ENCODE measurements at regions not wholly inside any gene's neighbourhood (a gene's known extent, or its start where the extent isn't known, plus 50 kb on each side); places are given as distances from the start of the nearest gene placed in this dataset.

DNA sequence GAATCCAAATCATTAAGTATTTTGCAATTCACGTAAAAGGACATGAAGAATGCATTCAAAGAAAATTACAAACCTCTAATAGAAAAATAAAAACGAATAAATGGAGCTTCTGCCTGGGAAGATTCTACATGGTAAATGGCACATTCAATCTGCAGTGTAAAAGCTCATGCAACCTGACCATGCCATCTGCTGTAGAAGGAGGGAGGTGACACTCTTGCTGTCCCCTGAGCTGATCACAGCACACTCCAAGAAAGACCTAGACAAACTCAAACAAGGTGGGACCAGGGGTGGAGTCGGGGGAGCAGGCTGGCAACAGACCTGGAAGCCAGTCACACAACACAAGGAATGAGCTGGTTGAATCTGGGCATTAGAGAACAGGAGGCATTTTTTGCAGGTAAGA, 101.8 kb downstream of the BDH1 start (continued):
- TF ChIP-seq, protein P1, sequence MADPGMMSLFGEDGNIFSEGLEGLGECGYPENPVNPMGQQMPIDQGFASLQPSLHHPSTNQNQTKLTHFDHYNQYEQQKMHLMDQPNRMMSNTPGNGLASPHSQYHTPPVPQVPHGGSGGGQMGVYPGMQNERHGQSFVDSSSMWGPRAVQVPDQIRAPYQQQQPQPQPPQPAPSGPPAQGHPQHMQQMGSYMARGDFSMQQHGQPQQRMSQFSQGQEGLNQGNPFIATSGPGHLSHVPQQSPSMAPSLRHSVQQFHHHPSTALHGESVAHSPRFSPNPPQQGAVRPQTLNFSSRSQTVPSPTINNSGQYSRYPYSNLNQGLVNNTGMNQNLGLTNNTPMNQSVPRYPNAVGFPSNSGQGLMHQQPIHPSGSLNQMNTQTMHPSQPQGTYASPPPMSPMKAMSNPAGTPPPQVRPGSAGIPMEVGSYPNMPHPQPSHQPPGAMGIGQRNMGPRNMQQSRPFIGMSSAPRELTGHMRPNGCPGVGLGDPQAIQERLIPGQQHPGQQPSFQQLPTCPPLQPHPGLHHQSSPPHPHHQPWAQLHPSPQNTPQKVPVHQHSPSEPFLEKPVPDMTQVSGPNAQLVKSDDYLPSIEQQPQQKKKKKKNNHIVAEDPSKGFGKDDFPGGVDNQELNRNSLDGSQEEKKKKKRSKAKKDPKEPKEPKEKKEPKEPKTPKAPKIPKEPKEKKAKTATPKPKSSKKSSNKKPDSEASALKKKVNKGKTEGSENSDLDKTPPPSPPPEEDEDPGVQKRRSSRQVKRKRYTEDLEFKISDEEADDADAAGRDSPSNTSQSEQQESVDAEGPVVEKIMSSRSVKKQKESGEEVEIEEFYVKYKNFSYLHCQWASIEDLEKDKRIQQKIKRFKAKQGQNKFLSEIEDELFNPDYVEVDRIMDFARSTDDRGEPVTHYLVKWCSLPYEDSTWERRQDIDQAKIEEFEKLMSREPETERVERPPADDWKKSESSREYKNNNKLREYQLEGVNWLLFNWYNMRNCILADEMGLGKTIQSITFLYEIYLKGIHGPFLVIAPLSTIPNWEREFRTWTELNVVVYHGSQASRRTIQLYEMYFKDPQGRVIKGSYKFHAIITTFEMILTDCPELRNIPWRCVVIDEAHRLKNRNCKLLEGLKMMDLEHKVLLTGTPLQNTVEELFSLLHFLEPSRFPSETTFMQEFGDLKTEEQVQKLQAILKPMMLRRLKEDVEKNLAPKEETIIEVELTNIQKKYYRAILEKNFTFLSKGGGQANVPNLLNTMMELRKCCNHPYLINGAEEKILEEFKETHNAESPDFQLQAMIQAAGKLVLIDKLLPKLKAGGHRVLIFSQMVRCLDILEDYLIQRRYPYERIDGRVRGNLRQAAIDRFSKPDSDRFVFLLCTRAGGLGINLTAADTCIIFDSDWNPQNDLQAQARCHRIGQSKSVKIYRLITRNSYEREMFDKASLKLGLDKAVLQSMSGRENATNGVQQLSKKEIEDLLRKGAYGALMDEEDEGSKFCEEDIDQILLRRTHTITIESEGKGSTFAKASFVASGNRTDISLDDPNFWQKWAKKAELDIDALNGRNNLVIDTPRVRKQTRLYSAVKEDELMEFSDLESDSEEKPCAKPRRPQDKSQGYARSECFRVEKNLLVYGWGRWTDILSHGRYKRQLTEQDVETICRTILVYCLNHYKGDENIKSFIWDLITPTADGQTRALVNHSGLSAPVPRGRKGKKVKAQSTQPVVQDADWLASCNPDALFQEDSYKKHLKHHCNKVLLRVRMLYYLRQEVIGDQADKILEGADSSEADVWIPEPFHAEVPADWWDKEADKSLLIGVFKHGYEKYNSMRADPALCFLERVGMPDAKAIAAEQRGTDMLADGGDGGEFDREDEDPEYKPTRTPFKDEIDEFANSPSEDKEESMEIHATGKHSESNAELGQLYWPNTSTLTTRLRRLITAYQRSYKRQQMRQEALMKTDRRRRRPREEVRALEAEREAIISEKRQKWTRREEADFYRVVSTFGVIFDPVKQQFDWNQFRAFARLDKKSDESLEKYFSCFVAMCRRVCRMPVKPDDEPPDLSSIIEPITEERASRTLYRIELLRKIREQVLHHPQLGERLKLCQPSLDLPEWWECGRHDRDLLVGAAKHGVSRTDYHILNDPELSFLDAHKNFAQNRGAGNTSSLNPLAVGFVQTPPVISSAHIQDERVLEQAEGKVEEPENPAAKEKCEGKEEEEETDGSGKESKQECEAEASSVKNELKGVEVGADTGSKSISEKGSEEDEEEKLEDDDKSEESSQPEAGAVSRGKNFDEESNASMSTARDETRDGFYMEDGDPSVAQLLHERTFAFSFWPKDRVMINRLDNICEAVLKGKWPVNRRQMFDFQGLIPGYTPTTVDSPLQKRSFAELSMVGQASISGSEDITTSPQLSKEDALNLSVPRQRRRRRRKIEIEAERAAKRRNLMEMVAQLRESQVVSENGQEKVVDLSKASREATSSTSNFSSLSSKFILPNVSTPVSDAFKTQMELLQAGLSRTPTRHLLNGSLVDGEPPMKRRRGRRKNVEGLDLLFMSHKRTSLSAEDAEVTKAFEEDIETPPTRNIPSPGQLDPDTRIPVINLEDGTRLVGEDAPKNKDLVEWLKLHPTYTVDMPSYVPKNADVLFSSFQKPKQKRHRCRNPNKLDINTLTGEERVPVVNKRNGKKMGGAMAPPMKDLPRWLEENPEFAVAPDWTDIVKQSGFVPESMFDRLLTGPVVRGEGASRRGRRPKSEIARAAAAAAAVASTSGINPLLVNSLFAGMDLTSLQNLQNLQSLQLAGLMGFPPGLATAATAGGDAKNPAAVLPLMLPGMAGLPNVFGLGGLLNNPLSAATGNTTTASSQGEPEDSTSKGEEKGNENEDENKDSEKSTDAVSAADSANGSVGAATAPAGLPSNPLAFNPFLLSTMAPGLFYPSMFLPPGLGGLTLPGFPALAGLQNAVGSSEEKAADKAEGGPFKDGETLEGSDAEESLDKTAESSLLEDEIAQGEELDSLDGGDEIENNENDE (IDR thresholded peaks at IDR 0.05; ENCODE audit: insufficient replicate concordance, low read length): no peak
- peak; percentile 27 to 48 for TF ChIP-seq RAD21 (IDR thresholded peaks at IDR 0.05 in 1 of 2, conservative IDR thresholded peaks at IDR 0.05 in 1 of 2; ENCODE audit: low read depth in 2 of 2, low read length in 2 of 2)
- TF ChIP-seq, protein P2, sequence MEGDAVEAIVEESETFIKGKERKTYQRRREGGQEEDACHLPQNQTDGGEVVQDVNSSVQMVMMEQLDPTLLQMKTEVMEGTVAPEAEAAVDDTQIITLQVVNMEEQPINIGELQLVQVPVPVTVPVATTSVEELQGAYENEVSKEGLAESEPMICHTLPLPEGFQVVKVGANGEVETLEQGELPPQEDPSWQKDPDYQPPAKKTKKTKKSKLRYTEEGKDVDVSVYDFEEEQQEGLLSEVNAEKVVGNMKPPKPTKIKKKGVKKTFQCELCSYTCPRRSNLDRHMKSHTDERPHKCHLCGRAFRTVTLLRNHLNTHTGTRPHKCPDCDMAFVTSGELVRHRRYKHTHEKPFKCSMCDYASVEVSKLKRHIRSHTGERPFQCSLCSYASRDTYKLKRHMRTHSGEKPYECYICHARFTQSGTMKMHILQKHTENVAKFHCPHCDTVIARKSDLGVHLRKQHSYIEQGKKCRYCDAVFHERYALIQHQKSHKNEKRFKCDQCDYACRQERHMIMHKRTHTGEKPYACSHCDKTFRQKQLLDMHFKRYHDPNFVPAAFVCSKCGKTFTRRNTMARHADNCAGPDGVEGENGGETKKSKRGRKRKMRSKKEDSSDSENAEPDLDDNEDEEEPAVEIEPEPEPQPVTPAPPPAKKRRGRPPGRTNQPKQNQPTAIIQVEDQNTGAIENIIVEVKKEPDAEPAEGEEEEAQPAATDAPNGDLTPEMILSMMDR (IDR thresholded peaks at IDR 0.05; ENCODE audit: control extremely low read depth in 1 of 3, insufficient read depth in 1 of 3, low read depth in 1 of 3, low read length in 3 of 3): peak in 1 of 3 experiments; percentile 18; a peak in 1 of 4 replicates
- no peak for TF ChIP-seq JUN (IDR thresholded peaks at IDR 0.05; ENCODE audit: low read depth, low read length)
- TF ChIP-seq KDM4A (IDR thresholded peaks at IDR 0.05; ENCODE audit: low read depth, low read length, severe bottlenecking): no peak
- no peak for TF ChIP-seq POU5F1 (IDR thresholded peaks at IDR 0.05; ENCODE audit: low read depth, low read length)
- TF ChIP-seq GABPA (IDR thresholded peaks at IDR 0.05; ENCODE audit: borderline replicate concordance, insufficient read depth, low read length): no peak

Measured in H1 (cell line).